ENCODE measurements at regions not wholly inside any gene's neighbourhood (a gene's known extent, or its start where the extent isn't known, plus 50 kb on each side); places are given as distances from the start of the nearest gene placed in this dataset.

DNA sequence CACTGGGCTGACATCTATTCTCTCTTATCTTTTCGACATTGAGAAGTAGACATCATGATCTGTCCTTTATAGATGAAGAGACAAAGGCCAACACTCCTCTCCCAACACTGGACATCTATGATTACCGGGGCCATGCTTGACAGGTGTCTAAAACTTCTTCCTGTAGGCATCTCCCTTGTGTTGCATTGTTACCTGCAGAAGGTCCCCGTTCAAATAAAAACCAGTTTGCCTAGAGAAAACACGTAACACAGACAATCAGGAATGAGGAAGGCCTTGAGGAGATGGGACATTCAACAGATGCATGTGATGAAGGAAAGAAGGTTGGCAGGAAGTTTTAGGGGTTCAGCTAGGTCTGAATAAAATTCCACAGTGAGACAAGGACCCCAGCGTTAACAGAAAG, 70.8 kb upstream of the ST8SIA3 start:
- TF ChIP-seq, protein P1, sequence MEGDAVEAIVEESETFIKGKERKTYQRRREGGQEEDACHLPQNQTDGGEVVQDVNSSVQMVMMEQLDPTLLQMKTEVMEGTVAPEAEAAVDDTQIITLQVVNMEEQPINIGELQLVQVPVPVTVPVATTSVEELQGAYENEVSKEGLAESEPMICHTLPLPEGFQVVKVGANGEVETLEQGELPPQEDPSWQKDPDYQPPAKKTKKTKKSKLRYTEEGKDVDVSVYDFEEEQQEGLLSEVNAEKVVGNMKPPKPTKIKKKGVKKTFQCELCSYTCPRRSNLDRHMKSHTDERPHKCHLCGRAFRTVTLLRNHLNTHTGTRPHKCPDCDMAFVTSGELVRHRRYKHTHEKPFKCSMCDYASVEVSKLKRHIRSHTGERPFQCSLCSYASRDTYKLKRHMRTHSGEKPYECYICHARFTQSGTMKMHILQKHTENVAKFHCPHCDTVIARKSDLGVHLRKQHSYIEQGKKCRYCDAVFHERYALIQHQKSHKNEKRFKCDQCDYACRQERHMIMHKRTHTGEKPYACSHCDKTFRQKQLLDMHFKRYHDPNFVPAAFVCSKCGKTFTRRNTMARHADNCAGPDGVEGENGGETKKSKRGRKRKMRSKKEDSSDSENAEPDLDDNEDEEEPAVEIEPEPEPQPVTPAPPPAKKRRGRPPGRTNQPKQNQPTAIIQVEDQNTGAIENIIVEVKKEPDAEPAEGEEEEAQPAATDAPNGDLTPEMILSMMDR (conservative IDR thresholded peaks at IDR 0.05 in 1 of 2, IDR thresholded peaks at IDR 0.05 in 1 of 2; ENCODE audit: extremely low read depth in 1 of 2, insufficient read depth in 1 of 2, low read depth in 1 of 2, low read length in 2 of 2) = no peak
- no peak for TF ChIP-seq EZH2 (IDR thresholded peaks at IDR 0.05; ENCODE audit: borderline replicate concordance, low read length)

Data from mammary epithelial cell (primary cell).